ENCODE measurements at regions not wholly inside any gene's neighbourhood (a gene's known extent, or its start where the extent isn't known, plus 50 kb on each side); places are given as distances from the start of the nearest gene placed in this dataset.

DNA sequence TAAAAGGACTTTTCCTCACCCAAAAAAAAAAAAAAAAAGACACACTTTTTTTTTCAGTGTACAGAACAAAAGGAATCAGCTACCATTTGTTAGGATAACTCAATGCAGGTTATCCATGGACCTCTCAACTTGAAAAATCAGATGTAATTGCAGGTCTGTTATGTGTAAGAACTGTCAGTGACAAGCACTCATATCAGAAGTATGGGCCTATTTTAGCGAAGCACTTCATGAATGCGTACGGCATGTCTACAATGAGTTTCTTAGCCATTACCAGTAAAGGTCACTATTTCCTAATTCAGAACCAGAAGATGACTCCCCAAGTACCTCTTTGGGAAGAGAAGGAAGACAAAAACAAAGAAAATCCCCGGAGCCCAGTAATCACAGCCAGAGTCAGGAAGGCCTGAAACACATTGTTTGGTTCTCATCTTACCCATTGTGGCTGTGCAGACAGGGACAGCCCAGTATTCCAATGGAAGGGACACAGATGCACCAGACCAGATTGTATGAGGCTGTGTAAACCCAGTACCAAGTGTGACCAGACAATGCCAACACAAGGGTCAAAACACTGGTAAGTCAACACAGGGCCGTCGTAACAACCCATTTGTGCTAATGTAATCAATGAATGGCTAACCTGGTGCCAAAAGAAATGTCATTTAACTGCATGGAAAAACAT is 188.0 kb downstream of the PMP22 start:
- Histone ChIP-seq H3K79me2 (no peaks in the 10 kb centered on the region), H3K27me3 (no peaks in the 10 kb centered on the region), H3K4me3 (no peak overlapping the region), H3K36me3 (replicated peaks; ENCODE audit: insufficient read depth, low read depth) (no peaks in the 10 kb centered on the region), H2AFZ (no peak overlapping the region), H3K9me3 (ENCODE audit: low read depth) (no peaks in the 10 kb centered on the region), H3K9me2 (replicated peaks; ENCODE audit: insufficient read depth) (no peaks in the 10 kb centered on the region), H3K4me2 (no peak overlapping the region), H4K20me1 (ENCODE audit: insufficient read depth, poor library complexity, severe bottlenecking) (no peaks in the 10 kb centered on the region), H3K27ac (no peak overlapping the region), H3K4me1 (ENCODE audit: insufficient read depth) (no peaks in the 10 kb centered on the region)
- 92% methylated on average over 6 of the region's 6 CpGs for WGBS (ENCODE audit: low lambda C conversion rate, missing lambda C conversion rate)
- DNase-seq (ENCODE audit: low spot score), result no peak
- TF ChIP-seq EZH2 (IDR thresholded peaks at IDR 0.05; ENCODE audit: borderline replicate concordance) (no peak), EZH2phosphoT487 (IDR thresholded peaks at IDR 0.05; ENCODE audit: low read depth, severe bottlenecking, unreplicated experiment) (no peak)
- TF ChIP-seq, protein P1, sequence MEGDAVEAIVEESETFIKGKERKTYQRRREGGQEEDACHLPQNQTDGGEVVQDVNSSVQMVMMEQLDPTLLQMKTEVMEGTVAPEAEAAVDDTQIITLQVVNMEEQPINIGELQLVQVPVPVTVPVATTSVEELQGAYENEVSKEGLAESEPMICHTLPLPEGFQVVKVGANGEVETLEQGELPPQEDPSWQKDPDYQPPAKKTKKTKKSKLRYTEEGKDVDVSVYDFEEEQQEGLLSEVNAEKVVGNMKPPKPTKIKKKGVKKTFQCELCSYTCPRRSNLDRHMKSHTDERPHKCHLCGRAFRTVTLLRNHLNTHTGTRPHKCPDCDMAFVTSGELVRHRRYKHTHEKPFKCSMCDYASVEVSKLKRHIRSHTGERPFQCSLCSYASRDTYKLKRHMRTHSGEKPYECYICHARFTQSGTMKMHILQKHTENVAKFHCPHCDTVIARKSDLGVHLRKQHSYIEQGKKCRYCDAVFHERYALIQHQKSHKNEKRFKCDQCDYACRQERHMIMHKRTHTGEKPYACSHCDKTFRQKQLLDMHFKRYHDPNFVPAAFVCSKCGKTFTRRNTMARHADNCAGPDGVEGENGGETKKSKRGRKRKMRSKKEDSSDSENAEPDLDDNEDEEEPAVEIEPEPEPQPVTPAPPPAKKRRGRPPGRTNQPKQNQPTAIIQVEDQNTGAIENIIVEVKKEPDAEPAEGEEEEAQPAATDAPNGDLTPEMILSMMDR (IDR thresholded peaks at IDR 0.05; ENCODE audit: poor library complexity), result no peak

GRCh38 chr17:15051933-15052332 is 213.2 kb downstream of the PMP22 start:
- Histone ChIP-seq H3K4me3 (no peak overlapping the region), H3K36me3 (replicated peaks; ENCODE audit: insufficient read depth, low read depth) (no peaks in the 10 kb centered on the region), H3K9me2 (replicated peaks; ENCODE audit: insufficient read depth) (no peaks in the 10 kb centered on the region), H3K27me3 (no peaks in the 10 kb centered on the region), H3K9me3 (ENCODE audit: low read depth) (no peaks in the 10 kb centered on the region), H2AFZ (no peak overlapping the region), H3K79me2 (no peaks in the 10 kb centered on the region), H3K4me1 (ENCODE audit: insufficient read depth) (no peaks in the 10 kb centered on the region), H3K4me2 (no peak overlapping the region), H4K20me1 (ENCODE audit: insufficient read depth, poor library complexity, severe bottlenecking) (no peaks in the 10 kb centered on the region), H3K27ac (no peak overlapping the region)
- 82% methylated on average over 4 of the region's 4 CpGs for WGBS (ENCODE audit: low lambda C conversion rate, missing lambda C conversion rate)
- DNase-seq (ENCODE audit: low spot score), result no peak
- TF ChIP-seq EZH2phosphoT487 (IDR thresholded peaks at IDR 0.05; ENCODE audit: low read depth, severe bottlenecking, unreplicated experiment) (no peak), EZH2 (IDR thresholded peaks at IDR 0.05; ENCODE audit: borderline replicate concordance) (no peak)
- TF ChIP-seq, protein P1 (IDR thresholded peaks at IDR 0.05; ENCODE audit: poor library complexity), result no peak

GRCh38 chr17:15049795-15050160 is 215.3 kb downstream of the PMP22 start:
- H3K9me2 ChIP-seq (replicated peaks; ENCODE audit: insufficient read depth), result no peaks in the 10 kb centered on the region
- no peak overlapping the region for H2AFZ ChIP-seq
- TF ChIP-seq EZH2 (IDR thresholded peaks at IDR 0.05; ENCODE audit: borderline replicate concordance), result no peak
- TF ChIP-seq, protein P1 (IDR thresholded peaks at IDR 0.05; ENCODE audit: poor library complexity), result no peak
- TF ChIP-seq EZH2phosphoT487 (IDR thresholded peaks at IDR 0.05; ENCODE audit: low read depth, severe bottlenecking, unreplicated experiment), result no peak
- H3K4me3 ChIP-seq, result no peak overlapping the region
- H3K4me1 ChIP-seq (ENCODE audit: insufficient read depth), result no peaks in the 10 kb centered on the region
- H3K27ac ChIP-seq, result no peak overlapping the region
- H3K27me3 ChIP-seq, result no peaks in the 10 kb centered on the region
- no peak overlapping the region for H3K4me2 ChIP-seq
- DNase-seq (ENCODE audit: low spot score), result no peak
- no peaks in the 10 kb centered on the region for H3K36me3 ChIP-seq (replicated peaks; ENCODE audit: insufficient read depth, low read depth)
- H3K79me2 ChIP-seq, result no peaks in the 10 kb centered on the region
- H3K9me3 ChIP-seq (ENCODE audit: low read depth), result no peaks in the 10 kb centered on the region
- H4K20me1 ChIP-seq (ENCODE audit: insufficient read depth, poor library complexity, severe bottlenecking), result no peaks in the 10 kb centered on the region
- 88% methylated on average over 5 of the region's 5 CpGs for WGBS (ENCODE audit: low lambda C conversion rate, missing lambda C conversion rate)

All from hepatocyte (in vitro differentiated cells).